ENCODE measurements at regions not wholly inside any gene's neighbourhood (a gene's known extent, or its start where the extent isn't known, plus 50 kb on each side); places are given as distances from the start of the nearest gene placed in this dataset.

- H3K4me3 ChIP-seq (replicated peaks in 1 of 3; ENCODE audit: insufficient read depth in 1 of 3, low read depth in 2 of 3, low read length in 3 of 3): no peak overlapping the region
- H3K9ac ChIP-seq (ENCODE audit: insufficient read depth, low read depth, low read length): no peak overlapping the region
- FAIRE-seq (no peak), DNase-seq (ENCODE audit: low spot score) (no peak), ATAC-seq (no peak)
- intact Hi-C loops (cut with micrococcal nuclease; ENCODE audit: unreplicated experiment): no loop called here
- no peak overlapping the region for H3K4me2 ChIP-seq (ENCODE audit: low read depth, low read length)
- H3K27me3 ChIP-seq (ENCODE audit: control insufficient read depth in 1 of 2, insufficient read depth in 2 of 2, low read length in 2 of 2): peaks cover 2 to 48% of the 10 kb centered on the region in 2 experiments; a peak in 4 of 5 replicates
- no peaks in the 10 kb centered on the region for H4K20me1 ChIP-seq (ENCODE audit: insufficient read depth, low read length)
- in situ Hi-C loops (cut with HindIII; ENCODE audit: extremely low pct_ligation_motif_present, low pct_unique_long_range_greater_than_20kb): no loop called here
- no peak overlapping the region for H3K27ac ChIP-seq (ENCODE audit: extremely low read length, insufficient read depth, low read length)
- H3K9me3 ChIP-seq (ENCODE audit: low read length): no peaks in the 10 kb centered on the region
- no TSS peak for BruUV-seq (replicated peaks)
- no peak overlapping the region for H2AFZ ChIP-seq (ENCODE audit: low read length)
- H3K4me1 ChIP-seq (ENCODE audit: insufficient read depth, low read length): no peaks in the 10 kb centered on the region
- POLR2A ChIA-PET: no interaction called here
- CTCF ChIA-PET (ENCODE audit: low intra/inter-chr PET ratio, low total read pairs): no interaction called here
- TF ChIP-seq FIP1L1 (IDR thresholded peaks at IDR 0.05; ENCODE audit: borderline replicate concordance, insufficient read depth, low read depth, low read length) (no peak), ZBTB38 (CRISPR knock-in tag; IDR thresholded peaks at IDR 0.05) (no peak), MIER2 (CRISPR knock-in tag; IDR thresholded peaks at IDR 0.05) (no peak), DDIT3 (CRISPR knock-in tag; IDR thresholded peaks at IDR 0.05) (no peak), HOXD1 (CRISPR knock-in tag; IDR thresholded peaks at IDR 0.05) (no peak), THAP9 (CRISPR knock-in tag; IDR thresholded peaks at IDR 0.05; ENCODE audit: borderline replicate concordance) (no peak), CSRNP1 (CRISPR knock-in tag; IDR thresholded peaks at IDR 0.05) (no peak), ZNF709 (CRISPR knock-in tag; IDR thresholded peaks at IDR 0.05) (no peak), IRX3 (CRISPR knock-in tag; IDR thresholded peaks at IDR 0.05; ENCODE audit: borderline replicate concordance, low read depth) (no peak), ZNF446 (CRISPR knock-in tag; IDR thresholded peaks at IDR 0.05) (no peak), ZMYM2 (CRISPR knock-in tag; IDR thresholded peaks at IDR 0.05) (no peak), ZNF3 (CRISPR knock-in tag; IDR thresholded peaks at IDR 0.05) (no peak), ZNF143 (CRISPR knock-in tag; IDR thresholded peaks at IDR 0.05) (no peak), JDP2 (CRISPR knock-in tag; IDR thresholded peaks at IDR 0.05; ENCODE audit: borderline replicate concordance) (no peak)
- WGBS (ENCODE audit: low lambda C conversion rate): 3% methylated on average over 7 of the region's 7 CpGs
- H3K36me3 ChIP-seq (replicated peaks in 1 of 2; ENCODE audit: control insufficient read depth in 1 of 2, insufficient read depth in 2 of 2, low read length in 2 of 2): no peaks in the 10 kb centered on the region
- H3K79me2 ChIP-seq (ENCODE audit: insufficient read depth, low read length): no peaks in the 10 kb centered on the region
These were observed 710.2 kb downstream of the BRD1 start for GRCh38 chr22:49117486-49117885.

Data from HepG2 (cell line).